Activated CD4-positive, alpha-beta T cell treated with anti-CD3 and anti-CD28 coated beads for 24 hours (primary cell): ENCODE measurements at regions not wholly inside any gene's neighbourhood (a gene's known extent, or its start where the extent isn't known, plus 50 kb on each side); places are given as distances from the start of the nearest gene placed in this dataset.
"Not testable (repeated sequence)": the region's sequence is repeated elsewhere in the genome, so short reads cannot be mapped to it uniquely, and the experiment has no call there.

Source experiments
- DNase-seq, 2 donors: peaks; one replicate each; pipeline ENCODE4 v3.0.0-alpha.2; 2020; ENCODE audit warnings: low read depth in 2 of 2

GRCh38 chr5:106134549-106134948 lies 1536.2 kb downstream of the EFNA5 start:
- no peak for DNase-seq

DNA sequence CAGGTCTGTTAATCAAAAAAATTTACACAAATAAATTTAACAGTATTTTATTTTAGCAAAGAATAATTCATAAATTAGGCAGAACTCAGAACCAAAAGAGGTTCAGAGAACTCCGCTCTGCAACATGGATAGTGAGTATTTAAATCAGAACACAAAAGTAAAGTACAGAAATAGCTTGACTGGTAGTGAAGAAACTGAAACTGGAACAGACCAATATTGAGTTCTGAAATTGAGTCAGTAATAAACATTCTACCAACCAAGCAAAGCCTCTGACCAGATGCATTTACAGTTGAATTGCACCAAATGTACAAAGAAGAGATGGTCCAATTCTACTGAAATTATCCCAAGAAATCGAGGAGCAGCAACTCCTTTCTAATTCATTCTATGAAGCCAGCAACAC lies 1542.8 kb downstream of the EFNA5 start:
- DNase-seq: no peak

DNA sequence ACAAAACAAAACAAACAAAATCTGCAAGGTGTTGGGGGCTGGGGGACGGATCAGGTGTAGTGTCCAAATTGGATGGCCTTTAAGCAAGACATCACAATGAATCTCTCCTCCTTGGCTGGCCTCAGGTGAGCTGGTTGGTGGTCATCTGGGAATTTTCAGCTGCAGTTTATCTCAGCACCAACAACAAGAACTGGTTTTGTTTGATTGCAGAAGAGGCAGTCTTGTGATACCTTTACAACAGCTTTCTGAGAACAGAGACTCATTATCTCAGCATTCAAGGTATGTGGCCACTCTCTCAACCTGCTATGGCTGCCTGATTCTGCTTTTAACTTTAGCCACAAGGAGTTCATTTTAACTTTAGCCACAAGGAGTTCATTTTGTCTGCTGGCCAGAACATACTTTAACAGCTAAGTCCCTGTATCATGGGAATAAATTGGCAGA lies 1543.4 kb downstream of the EFNA5 start:
- no peak for DNase-seq

GRCh38 chr5:106121972-106122605 lies 1548.6 kb downstream of the EFNA5 start:
- DNase-seq: no peak

- DNase-seq: no peak
Observed at GRCh38 chr5:106116682-106117081, 1554.1 kb downstream of the EFNA5 start.

- DNase-seq: no peak
Observed at GRCh38 chr5:106113922-106114321, 1556.8 kb downstream of the EFNA5 start.

DNA sequence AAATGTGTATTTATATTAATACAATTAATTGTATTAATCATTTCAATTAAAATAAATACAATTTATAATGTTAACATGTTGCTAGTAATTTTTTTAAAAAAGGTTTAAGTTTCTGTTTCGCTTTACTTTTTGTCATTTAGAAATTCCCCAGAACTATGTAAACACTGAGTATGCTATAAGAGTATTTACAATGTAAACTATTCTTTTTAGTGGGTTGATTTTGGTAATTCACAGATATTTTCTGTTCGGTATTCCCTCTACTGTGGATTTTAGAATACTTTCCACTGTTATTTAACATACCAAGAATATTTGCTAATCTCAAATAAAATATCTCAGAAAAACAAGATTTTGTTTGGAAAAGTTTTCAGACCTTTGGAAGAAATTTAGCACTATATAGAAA lies 1564.4 kb downstream of the EFNA5 start:
- no peak for DNase-seq

DNA sequence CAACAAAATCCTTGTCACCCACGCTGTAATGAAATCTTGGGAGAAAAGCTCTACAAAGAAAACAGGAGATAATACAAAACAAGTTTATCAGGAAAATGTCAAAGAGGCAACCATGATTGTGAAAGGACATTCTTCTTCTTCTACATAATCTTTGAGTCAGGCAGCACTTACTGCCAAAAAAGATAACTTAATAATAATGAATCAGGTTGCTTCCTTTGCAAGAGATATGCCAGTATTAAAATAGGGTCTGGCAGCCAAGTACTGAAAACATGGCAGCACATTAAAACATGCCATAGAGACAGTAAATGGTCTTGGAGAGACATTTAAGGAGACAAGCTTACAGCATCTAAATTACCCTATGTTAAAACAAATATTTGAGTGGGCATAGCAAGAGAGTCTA lies 1573.4 kb downstream of the EFNA5 start:
- DNase-seq: no peak

GRCh38 chr5:106094839-106095238 lies 1575.9 kb downstream of the EFNA5 start:
- no peak for DNase-seq

DNA sequence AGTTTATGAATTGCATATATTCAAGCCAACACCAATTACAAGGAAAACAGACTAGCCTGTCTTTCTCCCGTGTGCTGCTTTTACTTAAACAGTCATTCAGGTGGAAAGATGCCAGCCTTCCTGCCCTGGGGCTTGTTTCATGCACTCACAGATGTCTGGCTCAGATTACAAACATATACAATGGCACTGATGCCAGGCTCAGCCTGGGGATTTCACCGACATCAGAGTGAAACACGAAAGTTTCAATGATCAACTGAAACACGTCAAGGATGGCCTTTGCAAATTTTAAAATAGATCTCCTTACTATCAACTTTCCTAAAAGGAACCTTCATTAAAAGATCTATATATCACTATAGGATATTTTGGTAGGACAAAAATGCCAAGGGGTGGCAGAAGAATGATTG lies 1576.5 kb downstream of the EFNA5 start:
- no peak for DNase-seq

GRCh38 chr5:106093134-106093533 lies 1577.6 kb downstream of the EFNA5 start:
- no peak for DNase-seq

- no peak for DNase-seq
Observed at GRCh38 chr5:106092455-106092854, 1578.3 kb downstream of the EFNA5 start.

- no peak for DNase-seq
Observed at GRCh38 chr5:106089073-106089472, 1581.7 kb downstream of the EFNA5 start.

DNA sequence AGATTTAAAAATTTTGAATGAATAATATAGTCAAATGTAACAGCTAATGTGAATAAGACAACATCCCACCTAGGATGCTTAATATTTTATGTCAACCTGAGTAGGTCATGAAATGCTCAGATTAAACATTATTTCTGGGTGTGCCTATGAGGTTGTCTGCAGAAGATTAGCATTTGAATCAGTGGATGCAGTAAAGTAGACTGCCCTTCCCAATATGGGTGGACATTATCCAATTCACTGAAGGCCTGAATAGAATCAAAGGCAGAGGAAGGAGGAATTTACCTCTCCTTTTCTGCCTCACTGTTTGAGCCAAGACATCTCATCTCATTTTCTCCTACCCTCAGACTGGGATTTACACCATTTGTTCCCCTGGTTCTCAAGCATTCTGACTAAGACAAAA lies 1582.3 kb downstream of the EFNA5 start:
- DNase-seq: no peak

- DNase-seq: no peak
Observed at GRCh38 chr5:106086352-106086751, 1584.4 kb downstream of the EFNA5 start.

DNA sequence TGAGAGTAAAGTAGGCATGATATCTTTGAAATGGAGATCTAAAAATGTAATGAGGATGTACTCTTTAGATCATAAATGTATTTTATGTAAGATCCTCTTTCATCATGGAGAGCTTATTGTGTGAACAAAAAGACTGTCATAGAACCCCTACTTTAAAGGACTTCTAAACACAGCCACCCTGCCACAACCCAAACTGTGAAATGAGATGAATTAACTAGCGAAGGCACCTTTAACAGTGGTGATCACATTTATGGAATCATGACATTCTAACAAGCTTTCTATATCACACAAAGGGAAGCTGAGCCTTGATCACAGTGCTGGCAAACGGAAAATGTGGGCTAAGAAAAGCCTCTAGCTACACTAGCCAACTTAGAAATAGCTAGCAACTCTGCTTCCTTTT lies 1585.2 kb downstream of the EFNA5 start:
- no peak for DNase-seq

GRCh38 chr5:106085136-106085535 lies 1585.6 kb downstream of the EFNA5 start:
- DNase-seq: no peak

DNA sequence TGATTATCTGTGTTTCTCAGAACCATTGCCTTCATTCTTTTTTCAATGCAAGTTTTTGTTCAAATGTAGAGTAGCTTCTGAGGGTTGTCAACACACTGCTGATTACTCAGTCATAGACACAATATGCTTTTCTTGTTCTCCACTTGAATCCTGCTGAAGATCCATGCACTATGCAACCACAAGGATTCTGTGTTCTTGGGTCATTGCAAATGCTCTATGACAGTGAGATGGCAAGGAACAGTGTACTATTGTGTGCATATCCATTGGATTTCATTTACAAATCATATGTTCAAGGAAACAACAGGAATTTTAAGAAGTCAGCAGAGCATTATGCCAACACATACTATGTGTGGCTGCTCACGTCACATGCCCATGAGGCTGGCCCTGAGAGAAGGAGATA lies 1590.2 kb downstream of the EFNA5 start:
- no peak for DNase-seq

DNA sequence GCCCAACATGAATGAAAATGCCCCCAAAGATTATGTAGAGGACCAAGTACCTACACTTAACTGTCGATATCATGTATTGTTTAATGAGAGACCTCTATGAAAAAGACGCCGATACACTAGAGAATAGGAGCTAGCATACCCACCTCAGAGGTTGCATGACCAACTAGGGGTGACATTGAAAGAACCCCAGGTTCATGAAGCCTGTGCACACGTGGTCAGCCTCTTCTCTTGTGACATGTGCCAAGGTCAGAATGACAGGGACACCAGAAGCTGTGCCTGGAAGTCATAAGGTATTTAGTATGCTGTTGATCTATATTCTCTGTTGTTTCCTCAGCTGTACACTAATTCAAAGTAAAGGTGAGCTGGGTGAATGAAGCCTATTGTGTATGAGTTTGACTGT lies 1594.1 kb downstream of the EFNA5 start:
- DNase-seq: no peak

DNA sequence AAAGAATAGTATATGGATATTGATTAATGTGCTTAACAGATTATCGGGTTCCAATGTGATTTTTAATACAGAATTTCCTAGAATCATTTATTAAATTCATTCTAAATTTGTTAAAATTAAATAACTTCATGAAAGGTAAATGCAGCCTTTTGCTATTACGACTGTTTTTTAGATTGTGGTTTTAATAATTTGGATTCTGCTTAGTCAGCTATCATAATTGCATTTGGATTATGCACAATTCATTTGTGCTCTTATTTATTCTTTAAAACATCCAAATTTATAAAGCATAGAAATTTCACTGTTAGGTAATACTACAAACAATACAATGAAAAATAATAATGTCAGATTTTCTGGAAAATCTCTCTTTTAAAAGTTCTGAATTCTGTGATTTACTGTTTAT lies 1598.5 kb downstream of the EFNA5 start:
- no peak for DNase-seq

- no peak for DNase-seq
Observed at GRCh38 chr5:106047341-106047740, 1623.4 kb downstream of the EFNA5 start.

GRCh38 chr5:106032069-106032468 lies 1638.7 kb downstream of the EFNA5 start:
- DNase-seq: not testable (repeated sequence)

GRCh38 chr5:106028314-106028713 lies 1642.4 kb downstream of the EFNA5 start:
- no peak for DNase-seq

DNA sequence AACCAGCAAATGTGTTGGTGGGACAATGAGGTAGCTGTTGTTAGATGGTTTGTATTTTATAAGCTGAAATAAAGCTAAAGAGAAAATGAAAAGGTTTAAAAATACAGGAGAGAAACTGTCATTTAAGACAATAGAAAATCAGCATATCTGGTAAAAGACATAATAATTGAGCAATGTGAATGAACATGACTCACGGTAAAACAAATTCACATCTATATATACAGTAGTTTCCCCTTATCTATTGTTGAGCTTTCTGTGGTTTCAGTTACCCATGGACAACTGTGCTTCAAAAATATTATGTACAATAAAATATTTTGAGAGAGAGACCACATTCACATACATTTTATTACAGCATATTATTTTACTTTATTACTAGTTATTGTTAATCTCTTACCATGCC lies 1649.8 kb downstream of the EFNA5 start:
- no peak for DNase-seq
